HS-5 (cell line): ENCODE measurements at regions not wholly inside any gene's neighbourhood (a gene's known extent, or its start where the extent isn't known, plus 50 kb on each side); places are given as distances from the start of the nearest gene placed in this dataset.
A peak's percentile ranks its signal among the peaks of the same experiment; 100 is the strongest.
"Not testable (repeated sequence)": the region's sequence is repeated elsewhere in the genome, so short reads cannot be mapped to it uniquely, and the experiment has no call there.

ENCODE experiments used
- DNase-seq: peaks from one replicate; pipeline ENCODE4 v3.0.0-alpha.2; 2012; ENCODE audit warnings: low read depth

- DNase-seq = peak; percentile 90
Observed at GRCh38 chr4:99763635-99764101, 53.0 kb upstream of the DAPP1 start.

GRCh38 chr4:99762728-99763127, 53.9 kb upstream of the DAPP1 start:
- no peak for DNase-seq

GRCh38 chr4:99759988-99760387, 56.6 kb upstream of the DAPP1 start:
- DNase-seq = no peak

GRCh38 chr4:99759346-99759984, 57.2 kb upstream of the DAPP1 start:
- no peak for DNase-seq

- DNase-seq = no peak
Observed at GRCh38 chr4:99755223-99755944, 61.2 kb upstream of the DAPP1 start.

GRCh38 chr4:99754756-99755155, 61.9 kb upstream of the DAPP1 start:
- no peak for DNase-seq

GRCh38 chr4:99753931-99754330, 62.7 kb upstream of the DAPP1 start:
- DNase-seq = no peak

- DNase-seq = no peak
Observed at GRCh38 chr4:99749445-99750391, 66.9 kb upstream of the DAPP1 start.

- DNase-seq = no peak
Observed at GRCh38 chr4:99746443-99746842, 70.2 kb upstream of the DAPP1 start.

GRCh38 chr4:99736846-99737245, 79.2 kb upstream of the C4orf54 start:
- DNase-seq = no peak

- no peak for DNase-seq
Observed at GRCh38 chr4:99735822-99736221, 78.2 kb upstream of the C4orf54 start.

- no peak for DNase-seq
Observed at GRCh38 chr4:99734583-99735322, 77.1 kb upstream of the C4orf54 start.

- not testable (repeated sequence) for DNase-seq
Observed at GRCh38 chr4:99733455-99733854, 75.8 kb upstream of the C4orf54 start.

GRCh38 chr4:99729186-99729585, 71.6 kb upstream of the C4orf54 start:
- no peak for DNase-seq

GRCh38 chr4:99724067-99724466, 66.4 kb upstream of the C4orf54 start:
- DNase-seq = no peak

GRCh38 chr4:99723612-99724011, 66.0 kb upstream of the C4orf54 start:
- peak; percentile 43 for DNase-seq

- no peak for DNase-seq
Observed at GRCh38 chr4:99722725-99723124, 65.1 kb upstream of the C4orf54 start.

GRCh38 chr4:99722006-99722405, 64.4 kb upstream of the C4orf54 start:
- no peak for DNase-seq

GRCh38 chr4:99720206-99720605, 62.6 kb upstream of the C4orf54 start:
- DNase-seq = no peak

GRCh38 chr4:99716996-99717395, 59.4 kb upstream of the C4orf54 start:
- DNase-seq = no peak

- DNase-seq = no peak
Observed at GRCh38 chr4:99715286-99715685, 57.7 kb upstream of the C4orf54 start.

- no peak for DNase-seq
Observed at GRCh38 chr4:99714179-99714578, 56.6 kb upstream of the C4orf54 start.
